NCI-H2029 treated with DMSO at 0.1 percent for 48 hours (cell line): ENCODE measurements at regions not wholly inside any gene's neighbourhood (a gene's known extent, or its start where the extent isn't known, plus 50 kb on each side); places are given as distances from the start of the nearest gene placed in this dataset.

ENCODE experiments used
- DNase-seq: peaks from one replicate; lab custom pipeline; 2025; lab: John Stamatoyannopoulos, UW

GRCh38 chr6:18674346-18674745 is 287.2 kb downstream of the RNF144B start:
- DNase-seq, result no peak

- DNase-seq, result no peak
These were observed 288.7 kb downstream of the RNF144B start for GRCh38 chr6:18675881-18676280.

GRCh38 chr6:18676548-18676947 is 289.4 kb downstream of the RNF144B start:
- no peak for DNase-seq

GRCh38 chr6:18680842-18681241 is 293.7 kb downstream of the RNF144B start:
- DNase-seq, result no peak

- no peak for DNase-seq
These were observed 294.8 kb downstream of the RNF144B start for GRCh38 chr6:18681832-18682503.

- DNase-seq, result no peak
These were observed 297.2 kb downstream of the RNF144B start for GRCh38 chr6:18684343-18684742.

- DNase-seq, result no peak
These were observed 306.0 kb downstream of the RNF144B start for GRCh38 chr6:18692929-18693685.

GRCh38 chr6:18693881-18694280 is 306.7 kb downstream of the RNF144B start:
- no peak for DNase-seq

GRCh38 chr6:18703546-18703945 is 316.4 kb downstream of the RNF144B start:
- no peak for DNase-seq

GRCh38 chr6:18707714-18708439 is 320.7 kb downstream of the RNF144B start:
- no peak for DNase-seq

GRCh38 chr6:18712595-18712994 is 325.4 kb downstream of the RNF144B start:
- no peak for DNase-seq

GRCh38 chr6:18720075-18720474 is 332.9 kb downstream of the RNF144B start:
- no peak for DNase-seq

GRCh38 chr6:18724056-18724455 is 336.9 kb downstream of the RNF144B start:
- DNase-seq, result no peak

GRCh38 chr6:18725449-18725848 is 338.3 kb downstream of the RNF144B start:
- DNase-seq, result no peak

- DNase-seq, result no peak
These were observed 346.9 kb downstream of the RNF144B start for GRCh38 chr6:18733921-18734550.

GRCh38 chr6:18741741-18742140 is 354.6 kb downstream of the RNF144B start:
- no peak for DNase-seq

GRCh38 chr6:18742406-18742805 is 355.3 kb downstream of the RNF144B start:
- no peak for DNase-seq

GRCh38 chr6:18746727-18747126 is 359.6 kb downstream of the RNF144B start:
- DNase-seq, result no peak

GRCh38 chr6:18748314-18748713 is 361.2 kb downstream of the RNF144B start:
- no peak for DNase-seq

GRCh38 chr6:18752278-18753068 is 365.3 kb downstream of the RNF144B start:
- no peak for DNase-seq

- no peak for DNase-seq
These were observed 365.9 kb downstream of the RNF144B start for GRCh38 chr6:18753076-18753475.

GRCh38 chr6:18763086-18763485 is 375.9 kb downstream of the RNF144B start:
- DNase-seq, result no peak
